Ovary (tissue), 3 donors: ENCODE measurements at regions not wholly inside any gene's neighbourhood (a gene's known extent, or its start where the extent isn't known, plus 50 kb on each side); places are given as distances from the start of the nearest gene placed in this dataset.

Experiments
- CTCF ChIP-seq, 3 donors: fragments of 450-650 bp in 2 of 3; fragments of 200-600 bp in 1 of 3; IDR thresholded peaks; one replicate each; pipeline versions ENCODE4 v1.5.1 to v1.8.0; 2016 to 2022; ENCODE audit warnings: antibody characterized with exemption in 3 of 3, mild to moderate bottlenecking in 1 of 3
- EP300 ChIP-seq: sonication (generic); formaldehyde crosslinking; IDR thresholded peaks from one replicate; pipeline ENCODE4 v1.6.1; 2017; ENCODE audit warnings: antibody characterized with exemption
- POLR2A ChIP-seq: fragments of 450-650 bp; IDR thresholded peaks from one replicate; pipeline ENCODE4 v1.6.1; 2017; ENCODE audit warnings: antibody characterized with exemption, mild to moderate bottlenecking, moderate library complexity
- donor health status: DM: no; HTN: no; CAD: no.

DNA sequence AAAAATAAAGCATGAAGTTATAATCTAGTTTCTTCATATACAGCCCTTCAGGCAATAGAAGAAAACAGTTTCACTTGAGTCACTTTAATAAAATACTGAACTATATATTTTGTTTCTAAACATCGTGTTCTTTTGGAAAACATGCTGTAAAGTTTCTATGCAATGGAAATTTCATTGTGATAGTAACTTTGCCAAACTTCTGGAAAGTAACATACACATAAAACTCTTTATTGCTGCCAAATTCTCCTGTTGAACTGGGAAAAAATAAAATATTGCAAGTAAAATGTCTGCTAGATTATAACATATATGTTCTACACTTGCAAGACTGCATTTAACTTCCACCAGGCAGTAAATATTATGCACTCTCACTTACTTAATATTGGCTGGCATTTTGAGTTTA is 635.4 kb downstream of the SPRY1 start:
- TF ChIP-seq POLR2A, result no peak
- TF ChIP-seq CTCF (IDR thresholded peaks at IDR 0.05), result no peak
- no peak for TF ChIP-seq EP300
